ENCODE measurements at regions not wholly inside any gene's neighbourhood (a gene's known extent, or its start where the extent isn't known, plus 50 kb on each side); places are given as distances from the start of the nearest gene placed in this dataset.

GRCh38 chr16:86452451-86452850 lies 57.9 kb upstream of the FOXF1 start:
- TF ChIP-seq CTCF (IDR thresholded peaks at IDR 0.05) = no peak
- no peak for DNase-seq
- Histone ChIP-seq H3K27me3 (ENCODE audit: control insufficient read depth in 2 of 2, insufficient read depth in 2 of 2, low read length in 2 of 2) (peaks cover 0 to 10% of the 10 kb centered on the region in 2 donors), H3K4me1 (ENCODE audit: control insufficient read depth in 1 of 2, insufficient read depth in 2 of 2, low read length in 2 of 2) (no peaks in the 10 kb centered on the region), H3K4me2 (replicated peaks; ENCODE audit: extremely low read depth, low read length, poor library complexity, severe bottlenecking) (no peak overlapping the region), H3K4me3 (replicated peaks in 1 of 3; ENCODE audit: low read depth in 2 of 3, low read length in 3 of 3) (no peak overlapping the region), H3K9ac (ENCODE audit: insufficient read depth, low read length, poor library complexity, severe bottlenecking) (no peak overlapping the region), H3K9me3 (replicated peaks in 1 of 2; ENCODE audit: control insufficient read depth in 1 of 2, insufficient read depth in 1 of 2, low read length in 2 of 2) (no peaks in the 10 kb centered on the region), H2AFZ (ENCODE audit: insufficient read depth, low read depth, low read length, poor library complexity, severe bottlenecking) (no peak overlapping the region), H3K79me2 (ENCODE audit: insufficient read depth, low read length) (no peaks in the 10 kb centered on the region), H3K36me3 (replicated peaks in 1 of 2; ENCODE audit: control insufficient read depth in 1 of 2, insufficient read depth in 2 of 2, low read length in 2 of 2) (no peaks in the 10 kb centered on the region), H4K20me1 (ENCODE audit: insufficient read depth, low read length) (no peaks in the 10 kb centered on the region), H3K27ac (ENCODE audit: low read depth in 1 of 2, low read length in 2 of 2) (no peak overlapping the region)
- intact Hi-C loops (cut with micrococcal nuclease) = no loop called here
- Mint-ChIP-seq H3K4me1 (no peaks in the 10 kb centered on the region), H3K4me3 (no peak overlapping the region), H3K27ac (no peak overlapping the region), H3K27me3 (ENCODE audit: low read depth in 3 of 3) (peaks cover 19 to 35% (median 23%) of the 10 kb centered on the region in 3 donors), H3K36me3 (no peaks in the 10 kb centered on the region), H3K9me3 (peaks cover 0 to 17% (median 0%) of the 10 kb centered on the region in 7 donors)
- WGBS (ENCODE audit: insufficient coverage) = 100% methylated on average over 1 of the region's 2 CpGs

GRCh38 chr16:86455116-86455515 lies 55.2 kb upstream of the FOXF1 start:
- no peak for TF ChIP-seq CTCF (IDR thresholded peaks at IDR 0.05)
- Mint-ChIP-seq H3K4me1 (no peaks in the 10 kb centered on the region), H3K27ac (peak overlapping the region in 1 of 7 donors; percentile 50), H3K4me3 (no peak overlapping the region), H3K36me3 (no peaks in the 10 kb centered on the region), H3K27me3 (ENCODE audit: low read depth in 3 of 3) (peaks cover 10 to 26% (median 10%) of the 10 kb centered on the region in 3 donors), H3K9me3 (peaks cover 0 to 9% (median 2%) of the 10 kb centered on the region in 7 donors)
- Histone ChIP-seq H3K27ac (ENCODE audit: low read depth in 1 of 2, low read length in 2 of 2) (no peak overlapping the region), H3K9ac (ENCODE audit: insufficient read depth, low read length, poor library complexity, severe bottlenecking) (no peak overlapping the region), H3K4me3 (replicated peaks in 1 of 3; ENCODE audit: low read depth in 2 of 3, low read length in 3 of 3) (no peak overlapping the region), H2AFZ (ENCODE audit: insufficient read depth, low read depth, low read length, poor library complexity, severe bottlenecking) (no peak overlapping the region), H3K9me3 (replicated peaks in 1 of 2; ENCODE audit: control insufficient read depth in 1 of 2, insufficient read depth in 1 of 2, low read length in 2 of 2) (peaks cover 0 to under 1% of the 10 kb centered on the region in 2 donors), H3K36me3 (replicated peaks in 1 of 2; ENCODE audit: control insufficient read depth in 1 of 2, insufficient read depth in 2 of 2, low read length in 2 of 2) (no peaks in the 10 kb centered on the region), H3K4me1 (ENCODE audit: control insufficient read depth in 1 of 2, insufficient read depth in 2 of 2, low read length in 2 of 2) (no peaks in the 10 kb centered on the region), H3K27me3 (ENCODE audit: control insufficient read depth in 2 of 2, insufficient read depth in 2 of 2, low read length in 2 of 2) (peaks cover 0 to 5% of the 10 kb centered on the region in 2 donors), H3K79me2 (ENCODE audit: insufficient read depth, low read length) (no peaks in the 10 kb centered on the region), H3K4me2 (replicated peaks; ENCODE audit: extremely low read depth, low read length, poor library complexity, severe bottlenecking) (no peak overlapping the region), H4K20me1 (ENCODE audit: insufficient read depth, low read length) (no peaks in the 10 kb centered on the region)
- no peak for DNase-seq
- 96% methylated on average over 7 of the region's 10 CpGs for WGBS (ENCODE audit: insufficient coverage)
- intact Hi-C loops (cut with micrococcal nuclease) = no loop called here
